Activated T-helper 17 cell treated with anti-CD3 and anti-CD28 coated beads, Interleukin-2, amount 50 U/mL, for 72 hours (primary cell): ENCODE measurements at regions not wholly inside any gene's neighbourhood (a gene's known extent, or its start where the extent isn't known, plus 50 kb on each side); places are given as distances from the start of the nearest gene placed in this dataset.

ENCODE experiments used
- ATAC-seq: fragments of 150-1000 bp; cut with Tn5 transposase; replicated peaks from 2 replicates; pipeline ENCODE4 v1.10.0; 2021; ENCODE audit warnings: mild to moderate bottlenecking, moderate library complexity
- H3K27ac Mint-ChIP-seq: one replicate; pipeline ENCODE4 v1.8.0; 2022; ENCODE audit warnings: mixed read lengths
- H3K27me3 Mint-ChIP-seq: one replicate; pipeline ENCODE4 v1.8.0; 2022; ENCODE audit warnings: mixed read lengths
- H3K36me3 Mint-ChIP-seq: one replicate; pipeline ENCODE4 v1.8.0; 2022; ENCODE audit warnings: low read depth, mild to moderate bottlenecking, mixed read lengths
- H3K4me1 Mint-ChIP-seq: one replicate; pipeline ENCODE4 v1.8.0; 2022; ENCODE audit warnings: mixed read lengths
- H3K4me3 Mint-ChIP-seq: one replicate; pipeline ENCODE4 v1.8.0; 2022; ENCODE audit warnings: mild to moderate bottlenecking, mixed read lengths
- H3K9me3 Mint-ChIP-seq: one replicate; pipeline ENCODE4 v1.8.0; 2022; ENCODE audit warnings: mixed read lengths

GRCh38 chr18:25422230-25422629 lies 70.3 kb upstream of the ZNF521 start:
- no peak overlapping the region for H3K4me3 Mint-ChIP-seq
- H3K9me3 Mint-ChIP-seq = peaks cover 4% of the 10 kb centered on the region
- ATAC-seq = no peak
- no peak overlapping the region for H3K27ac Mint-ChIP-seq
- H3K27me3 Mint-ChIP-seq = no peaks in the 10 kb centered on the region
- no peaks in the 10 kb centered on the region for H3K4me1 Mint-ChIP-seq
- no peaks in the 10 kb centered on the region for H3K36me3 Mint-ChIP-seq

GRCh38 chr18:25420077-25420825 lies 68.3 kb upstream of the ZNF521 start:
- no peak for ATAC-seq
- H3K36me3 Mint-ChIP-seq = no peaks in the 10 kb centered on the region
- H3K27ac Mint-ChIP-seq = no peak overlapping the region
- no peaks in the 10 kb centered on the region for H3K9me3 Mint-ChIP-seq
- no peak overlapping the region for H3K4me3 Mint-ChIP-seq
- H3K4me1 Mint-ChIP-seq = no peaks in the 10 kb centered on the region
- H3K27me3 Mint-ChIP-seq = no peaks in the 10 kb centered on the region

GRCh38 chr18:25416374-25416773 lies 64.4 kb upstream of the ZNF521 start:
- Mint-ChIP-seq H3K9me3 (no peaks in the 10 kb centered on the region), H3K27ac (no peak overlapping the region), H3K27me3 (no peaks in the 10 kb centered on the region)

GRCh38 chr18:25409971-25410370 lies 58.0 kb upstream of the ZNF521 start:
- no peak overlapping the region for H3K4me3 Mint-ChIP-seq

More at GRCh38 chr18:25416374-25416773, 64.4 kb upstream of the ZNF521 start:
- no peak for ATAC-seq
- H3K36me3 Mint-ChIP-seq = no peaks in the 10 kb centered on the region
- no peak overlapping the region for H3K4me3 Mint-ChIP-seq
- no peaks in the 10 kb centered on the region for H3K4me1 Mint-ChIP-seq

GRCh38 chr18:25408293-25408692 lies 56.3 kb upstream of the ZNF521 start:
- Mint-ChIP-seq H3K27me3 (no peaks in the 10 kb centered on the region), H3K27ac (no peak overlapping the region), H3K36me3 (no peaks in the 10 kb centered on the region), H3K4me1 (no peaks in the 10 kb centered on the region), H3K9me3 (no peaks in the 10 kb centered on the region), H3K4me3 (no peak overlapping the region)
- ATAC-seq = no peak

More at GRCh38 chr18:25409971-25410370, 58.0 kb upstream of the ZNF521 start:
- no peaks in the 10 kb centered on the region for H3K9me3 Mint-ChIP-seq
- H3K27ac Mint-ChIP-seq = no peak overlapping the region
- H3K4me1 Mint-ChIP-seq = no peaks in the 10 kb centered on the region
- no peaks in the 10 kb centered on the region for H3K36me3 Mint-ChIP-seq
- no peaks in the 10 kb centered on the region for H3K27me3 Mint-ChIP-seq
- ATAC-seq = no peak
